Endothelial cell of umbilical vein (primary cell): ENCODE measurements at regions not wholly inside any gene's neighbourhood (a gene's known extent, or its start where the extent isn't known, plus 50 kb on each side); places are given as distances from the start of the nearest gene placed in this dataset.

ENCODE experiments used
- BruUV-seq: library from RNA; stranded (reverse); fragments of 400-500 nt; replicated peaks from 2 replicates; lab custom pipeline; 2021; lab: Mats Ljungman, UMichigan
- CTCF ChIA-PET: fragments of 300-600, 350-600 bp; sonication (Branson Sonifier 250); formaldehyde crosslinking; loops from one replicate; lab custom pipeline; 2021; ENCODE audit warnings: antibody characterized with exemption, inconsistent platforms; lab: Charles Lee
- POLR2A ChIA-PET: fragments of 300-600, 350-600 bp; sonication (Branson Sonifier 250); formaldehyde crosslinking; loops from one replicate; lab custom pipeline; 2021; ENCODE audit warnings: antibody characterized with exemption, inconsistent platforms; lab: Charles Lee
- DNase-seq: peaks from one replicate; pipeline ENCODE4 v3.0.0-alpha.2; 2011; ENCODE audit warnings: low read depth, low spot score
- FAIRE-seq: peaks from 2 replicates; lab custom pipeline; 2011; peaks lifted over from hg19 to GRCh38; lab: Jason Lieb, UNC
- H2AFZ ChIP-seq: 2 replicates; pipeline ENCODE4 v1.6.0; 2012; ENCODE audit warnings: low read depth, low read length, control low read depth, inconsistent platforms
- H3K27ac ChIP-seq: 2 replicates; pipeline ENCODE4 v1.5.1; 2011; ENCODE audit warnings: low read depth, mild to moderate bottlenecking, control low read depth, low read length, moderate library complexity; ENCODE audit not compliant: insufficient read depth
- H3K27me3 ChIP-seq, 2 experiments: 2 replicates each; pipeline versions ENCODE4 v1.6.0 to v1.6.1; 2011; ENCODE audit warnings: low read length in 2 of 2, mixed read lengths in 1 of 2; ENCODE audit not compliant: control insufficient read depth in 2 of 2, insufficient read depth in 2 of 2
- H3K36me3 ChIP-seq, 2 experiments: 2 replicates in 1 of 2; 3 replicates in 1 of 2; pipeline ENCODE4 v1.5.1; 2011; ENCODE audit warnings: low read length in 2 of 2, mild to moderate bottlenecking in 1 of 2, moderate library complexity in 1 of 2; ENCODE audit not compliant: control insufficient read depth in 2 of 2, insufficient read depth in 2 of 2; ENCODE audit errors: extremely low read depth in 1 of 2
- H3K4me1 ChIP-seq: 3 replicates; pipeline ENCODE4 v1.5.1; 2011; ENCODE audit warnings: mild to moderate bottlenecking, low read length; ENCODE audit not compliant: control insufficient read depth, insufficient read depth; ENCODE audit errors: extremely low read depth
- H3K4me2 ChIP-seq: 2 replicates; pipeline ENCODE4 v1.6.1; 2011; ENCODE audit warnings: low read length, control low read depth, mixed read lengths; ENCODE audit not compliant: insufficient read depth
- H3K4me3 ChIP-seq, 3 experiments: fragments of 200-600 bp in 1 of 3; sonication (generic), shearing (Covaris generic) in 1 of 3; replicated peaks in 1 of 3; 2 replicates each; pipeline ENCODE4 v1.5.1; 2011 to 2016; ENCODE audit warnings: control low read depth in 3 of 3, low read length in 3 of 3, mild to moderate bottlenecking in 2 of 3, inconsistent platforms in 1 of 3, low read depth in 1 of 3, moderate library complexity in 1 of 3; ENCODE audit not compliant: insufficient read depth in 1 of 3
- H3K79me2 ChIP-seq: 2 replicates; pipeline ENCODE4 v1.6.0; 2012; ENCODE audit warnings: low read length, inconsistent platforms; ENCODE audit not compliant: control insufficient read depth, insufficient read depth
- H3K9ac ChIP-seq: replicated peaks from 2 replicates; pipeline ENCODE3; 2011; ENCODE audit warnings: low read length, control low read depth; ENCODE audit not compliant: insufficient read depth; ENCODE audit errors: extremely low read depth
- H3K9me1 ChIP-seq: replicated peaks from 3 replicates; pipeline ENCODE4 v1.6.0; 2011; ENCODE audit warnings: mild to moderate bottlenecking, low read length; ENCODE audit not compliant: control insufficient read depth, insufficient read depth; ENCODE audit errors: extremely low read depth
- H3K9me3 ChIP-seq: replicated peaks from 2 replicates; pipeline ENCODE4 v1.5.1; 2012; ENCODE audit warnings: low read length, inconsistent platforms; ENCODE audit not compliant: control insufficient read depth, insufficient read depth
- H4K20me1 ChIP-seq: replicated peaks from 2 replicates; pipeline ENCODE3; 2011; ENCODE audit warnings: mild to moderate bottlenecking, low read length; ENCODE audit not compliant: control insufficient read depth, insufficient read depth; ENCODE audit errors: extremely low read depth
- CTCF ChIP-seq, 2 donors: IDR thresholded peaks; 1 replicate in 1 of 2; 2 replicates in 1 of 2; pipeline ENCODE4 v1.5.1; 2011; ENCODE audit warnings: low read length in 2 of 2, mild to moderate bottlenecking in 2 of 2, moderate library complexity in 2 of 2, control low read depth in 1 of 2, inconsistent platforms in 1 of 2, low read depth in 1 of 2; ENCODE audit not compliant: insufficient read depth in 1 of 2; ENCODE audit errors: extremely low read depth in 1 of 2
- EZH2 ChIP-seq: IDR thresholded peaks from 2 replicates; pipeline ENCODE4 v1.6.1; 2012; ENCODE audit warnings: borderline replicate concordance, low read depth, mild to moderate bottlenecking, moderate library complexity, low read length, inconsistent platforms; ENCODE audit not compliant: severe bottlenecking
- FOS ChIP-seq: IDR thresholded peaks from 2 replicates; pipeline ENCODE4 v1.6.1; 2011; ENCODE audit warnings: mild to moderate bottlenecking, low read length, moderate library complexity, borderline replicate concordance; ENCODE audit not compliant: insufficient read depth
- GATA2 ChIP-seq: IDR thresholded peaks from 2 replicates; pipeline ENCODE4 v1.7.0; 2011; ENCODE audit warnings: low read depth, mild to moderate bottlenecking, moderate library complexity, mixed read lengths, low read length; ENCODE audit not compliant: insufficient read length, insufficient read depth
- JUN ChIP-seq: IDR thresholded peaks from 2 replicates; pipeline ENCODE4 v1.6.1; 2011; ENCODE audit warnings: borderline replicate concordance, low read depth; ENCODE audit not compliant: insufficient read length, insufficient read depth
- MAX ChIP-seq: IDR thresholded peaks from 2 replicates; pipeline ENCODE4 v1.6.1; 2011; ENCODE audit not compliant: insufficient read depth, insufficient read length
- MYC ChIP-seq: IDR thresholded peaks from one replicate; pipeline ENCODE4 v1.6.1; 2011; ENCODE audit warnings: mild to moderate bottlenecking, low read depth, low read length
- POLR2A ChIP-seq: IDR thresholded peaks from 2 replicates; pipeline ENCODE4 v1.6.1; 2012; ENCODE audit warnings: low read depth, mild to moderate bottlenecking, control low read depth, low read length
- POLR2AphosphoS5 ChIP-seq: IDR thresholded peaks from 2 replicates; pipeline ENCODE4 v1.6.1; 2012; ENCODE audit warnings: low read depth, mild to moderate bottlenecking, control low read depth, low read length, moderate library complexity; ENCODE audit not compliant: insufficient read depth
- dilution Hi-C: fragments of 300-500 bp; cut with MboI; formaldehyde crosslinking; loops from one replicate; pipeline ENCODE4 v1.15.0; 2019; ENCODE audit warnings: low sequenced_read_pairs; ENCODE audit not compliant: extremely low pct_ligation_motif_present
- intact Hi-C: fragments of 100-400 bp; cut with micrococcal nuclease; formaldehyde crosslinking; loops from one replicate; pipeline ENCODE4 v1.10.0; 2022

- no peak for DNase-seq
- Histone ChIP-seq H3K27ac (no peak overlapping the region), H3K27me3 (no peaks in the 10 kb centered on the region), H3K4me2 (no peak overlapping the region), H3K4me1 (no peaks in the 10 kb centered on the region), H4K20me1 (no peaks in the 10 kb centered on the region), H3K79me2 (no peaks in the 10 kb centered on the region), H3K9me1 (no peaks in the 10 kb centered on the region), H3K4me3 (no peak overlapping the region), H3K36me3 (no peaks in the 10 kb centered on the region), H3K9me3 (no peaks in the 10 kb centered on the region), H3K9ac (no peak overlapping the region), H2AFZ (no peak overlapping the region)
- TF ChIP-seq POLR2AphosphoS5 (no peak), MYC (no peak), FOS (no peak), POLR2A (no peak), EZH2 (no peak), CTCF (IDR thresholded peaks at IDR 0.05; ENCODE audit: extremely low read depth in 1 of 2, insufficient read depth in 1 of 2, low read depth in 1 of 2, low read length in 2 of 2) (no peak), JUN (no peak), GATA2 (no peak), MAX (no peak)
- FAIRE-seq = no peak
- BruUV-seq = no TSS peak
- ChIA-PET CTCF (no interaction called here), POLR2A (no interaction called here)
- dilution Hi-C loops = no loop called here
- intact Hi-C loops = no loop called here
Observed at GRCh38 chr4:13793020-13793710, 165.6 kb upstream of the BOD1L1 start.
